NCI-H1417 (cell line): ENCODE measurements at regions not wholly inside any gene's neighbourhood (a gene's known extent, or its start where the extent isn't known, plus 50 kb on each side); places are given as distances from the start of the nearest gene placed in this dataset.
A peak's percentile ranks its signal among the peaks of the same experiment; 100 is the strongest.

ENCODE experiments used
- DNase-seq, 3 experiments: peaks; one replicate each; lab custom pipeline; 2025; lab: John Stamatoyannopoulos, UW

GRCh38 chr9:117548556-117548955 is 133.7 kb upstream of the ASTN2 start:
- peak in 1 of 3 experiments; percentile 39 for DNase-seq

GRCh38 chr9:117547904-117548303 is 133.0 kb upstream of the ASTN2 start:
- DNase-seq: no peak

GRCh38 chr9:117546894-117547678 is 132.2 kb upstream of the ASTN2 start:
- peak in 1 of 3 experiments; percentile 50 for DNase-seq

DNA sequence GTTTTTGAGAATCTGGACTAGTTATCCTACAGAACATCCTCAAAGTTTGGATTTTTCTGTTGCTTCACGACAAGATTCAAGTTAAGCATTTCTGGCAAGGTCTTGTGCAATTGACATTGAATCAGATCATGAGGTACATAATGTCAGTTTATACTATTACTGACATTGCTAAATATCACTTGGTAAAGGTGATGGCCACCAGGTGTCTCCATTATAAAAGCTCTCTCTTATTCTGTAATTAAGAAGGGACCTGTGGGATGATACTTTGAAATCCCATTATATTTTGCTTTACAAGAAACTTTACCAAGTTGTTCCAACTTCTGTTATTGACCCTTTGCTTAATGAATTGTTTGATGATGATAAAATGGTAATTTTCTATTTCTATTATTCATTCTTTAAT is 131.0 kb upstream of the ASTN2 start:
- DNase-seq: peak in 1 of 3 experiments; percentile 28

- peak in 2 of 3 experiments; percentile 12 to 34 for DNase-seq
Observed at GRCh38 chr9:117543089-117543488, 128.2 kb upstream of the ASTN2 start.

- DNase-seq: no peak
Observed at GRCh38 chr9:117542021-117542420, 127.2 kb upstream of the ASTN2 start.

GRCh38 chr9:117541181-117541580 is 126.3 kb upstream of the ASTN2 start:
- no peak for DNase-seq

DNA sequence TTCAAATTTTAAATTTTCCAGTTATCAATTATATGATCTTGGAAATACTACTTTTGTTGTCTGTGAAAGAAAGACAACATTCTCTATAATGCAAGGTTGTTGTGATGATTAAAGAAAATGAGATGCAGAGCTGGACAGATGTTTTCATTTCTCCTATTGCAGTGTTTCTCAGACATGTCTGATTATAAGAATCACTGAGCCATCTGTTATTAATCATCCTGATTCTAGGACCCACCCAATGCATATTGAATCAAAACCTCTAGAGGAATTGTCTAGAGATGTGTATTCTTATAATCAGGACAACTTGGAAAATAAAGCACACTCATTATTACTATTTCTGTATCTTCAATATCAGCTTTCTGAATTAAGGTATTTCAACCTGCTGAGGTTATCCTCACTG is 121.1 kb upstream of the ASTN2 start:
- no peak for DNase-seq

GRCh38 chr9:117535434-117535833 is 120.6 kb upstream of the ASTN2 start:
- DNase-seq: peak in 1 of 3 experiments; percentile 35

GRCh38 chr9:117528225-117528624 is 113.4 kb upstream of the ASTN2 start:
- DNase-seq: no peak

DNA sequence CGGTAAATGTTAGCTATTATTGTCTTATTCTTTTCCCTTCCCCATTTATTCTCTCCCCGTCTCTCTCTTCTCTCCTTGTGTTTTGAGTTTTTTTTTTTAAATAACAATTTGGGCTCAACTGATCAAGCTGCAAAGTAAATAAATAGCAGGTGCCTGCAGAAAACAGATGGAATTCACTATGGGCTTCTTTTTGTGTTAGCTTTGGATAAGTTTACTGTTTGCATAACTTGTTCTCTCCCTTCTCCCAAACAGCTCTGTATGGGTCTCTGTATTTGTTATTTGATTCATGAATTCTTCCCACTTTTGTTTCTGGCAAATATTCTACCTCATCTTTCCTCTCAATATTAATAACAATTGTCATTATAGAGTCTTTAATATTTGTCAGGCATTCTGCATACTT is 111.8 kb upstream of the ASTN2 start:
- DNase-seq: peak in 1 of 3 experiments; percentile 63

DNA sequence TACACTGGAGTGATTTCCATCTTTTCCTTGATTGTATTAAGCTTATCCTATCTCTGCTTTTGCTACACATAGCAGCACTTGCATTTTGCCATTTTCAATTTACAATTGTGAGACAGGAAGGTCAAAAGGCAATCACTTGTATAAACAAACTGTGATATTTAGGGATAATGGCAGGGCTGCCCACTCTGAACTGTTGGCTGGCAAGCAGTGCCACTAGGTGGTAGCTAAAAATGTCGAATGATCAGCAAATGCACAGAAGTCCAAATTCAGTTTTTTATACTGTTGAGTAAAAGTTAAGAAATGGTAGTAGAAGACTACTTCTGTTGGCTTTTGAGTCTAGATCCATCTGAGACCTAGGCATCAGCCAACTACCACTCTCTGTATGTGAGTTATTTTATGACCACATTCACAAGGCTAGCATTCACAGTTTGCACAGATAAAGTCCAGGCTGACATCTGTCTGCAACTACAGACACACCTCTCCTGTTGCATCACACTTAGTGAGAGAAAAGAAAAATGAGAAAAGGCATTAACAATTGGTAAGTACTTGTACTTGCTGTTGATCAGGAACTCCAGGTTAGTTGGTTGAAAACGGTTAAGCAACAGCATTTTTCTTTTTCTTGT is 108.8 kb upstream of the ASTN2 start:
- peak in 1 of 3 experiments; percentile 37 for DNase-seq

DNA sequence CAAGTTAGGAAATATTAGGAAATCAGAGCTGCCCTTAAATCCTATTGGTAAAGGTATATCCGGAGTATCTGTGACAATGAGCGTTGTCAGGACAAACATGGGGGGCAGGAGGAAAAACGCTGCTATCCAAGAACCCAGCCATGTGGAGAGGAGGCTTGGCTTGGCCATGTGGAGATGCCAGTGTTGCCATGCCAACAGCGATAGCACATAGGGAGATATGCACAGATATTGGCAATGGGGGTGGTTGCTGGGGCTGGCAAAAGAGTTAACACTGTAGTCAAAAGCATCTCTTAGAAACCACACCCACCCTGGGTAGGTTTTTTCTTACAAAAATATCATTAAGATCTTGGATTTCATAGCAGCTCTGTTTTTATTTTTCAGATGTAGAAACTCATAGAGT is 106.4 kb upstream of the ASTN2 start:
- peak in 1 of 3 experiments; percentile 11 for DNase-seq

- DNase-seq: peak in 2 of 3 experiments; percentile 39 to 55
Observed at GRCh38 chr9:117516676-117517632, 102.1 kb upstream of the ASTN2 start.

GRCh38 chr9:117511852-117512481 is 97.1 kb upstream of the ASTN2 start:
- peak in 1 of 3 experiments; percentile 27 for DNase-seq

DNA sequence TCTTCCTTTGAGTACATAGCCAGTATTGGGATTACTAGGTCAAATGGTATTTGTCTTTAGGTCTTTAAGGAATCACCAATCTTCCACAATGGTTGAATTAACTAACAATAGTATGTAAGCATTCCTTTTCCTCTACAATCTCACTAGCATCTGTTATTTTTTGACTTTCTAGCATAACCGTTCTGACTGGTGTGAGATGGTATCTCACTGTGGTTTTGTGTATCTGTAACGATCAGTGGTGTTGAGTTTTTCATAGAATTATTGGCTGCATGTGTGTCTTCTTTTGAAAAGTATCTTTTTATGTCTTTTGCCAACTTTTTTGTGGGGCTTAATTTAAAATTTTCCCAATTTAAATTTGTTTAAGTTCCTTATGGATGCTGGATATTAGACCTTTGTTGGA is 81.5 kb upstream of the ASTN2 start:
- no peak for DNase-seq

- peak; percentile 17 to 78 (median 44) for DNase-seq
Observed at GRCh38 chr9:117494401-117495090, 79.7 kb upstream of the ASTN2 start.

DNA sequence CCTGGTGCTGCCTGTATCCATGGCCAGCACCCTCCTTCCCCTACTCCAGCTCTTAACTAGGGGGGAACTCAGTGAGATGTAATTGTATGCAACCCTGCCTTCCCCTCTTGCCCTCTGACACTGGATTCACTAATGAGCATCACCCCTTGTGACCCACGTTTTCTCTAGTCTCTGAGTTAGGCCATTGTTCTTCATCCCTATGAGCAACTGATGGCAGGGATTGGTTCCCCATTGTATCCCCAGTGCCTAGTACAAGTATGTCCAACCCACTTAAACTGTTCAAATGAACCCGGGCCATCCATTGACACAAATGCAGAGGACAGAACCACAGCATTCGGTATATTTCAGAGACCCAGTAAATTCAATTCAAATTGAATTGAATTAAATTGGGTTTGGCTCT is 77.6 kb upstream of the ASTN2 start:
- DNase-seq: no peak

GRCh38 chr9:117491491-117491890 is 76.6 kb upstream of the ASTN2 start:
- DNase-seq: peak in 1 of 3 experiments; percentile 18

GRCh38 chr9:117490199-117490598 is 75.3 kb upstream of the ASTN2 start:
- DNase-seq: no peak

DNA sequence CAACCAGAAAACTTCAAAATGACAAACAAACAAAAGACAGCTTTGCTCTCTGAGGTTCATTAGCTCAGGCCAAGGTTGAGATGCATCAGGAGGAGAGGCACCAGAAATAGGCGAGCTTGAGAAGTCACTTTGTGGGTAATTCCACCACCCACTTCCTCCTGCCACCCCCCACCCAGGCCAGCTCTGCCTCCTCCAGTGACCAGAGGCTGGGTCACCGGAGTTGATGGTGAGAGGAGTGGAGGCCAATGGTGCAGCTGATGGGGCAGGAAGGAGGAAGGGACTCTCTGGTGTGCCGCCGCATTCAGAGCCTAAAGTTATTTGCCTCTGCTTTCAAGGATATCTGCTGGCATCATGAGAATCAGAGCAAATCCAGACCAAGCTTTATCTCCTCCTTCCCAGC is 73.8 kb upstream of the ASTN2 start:
- no peak for DNase-seq
